GM19468 (cell line): ENCODE measurements at regions not wholly inside any gene's neighbourhood (a gene's known extent, or its start where the extent isn't known, plus 50 kb on each side); places are given as distances from the start of the nearest gene placed in this dataset.
"Not testable (repeated sequence)": the region's sequence is repeated elsewhere in the genome, so short reads cannot be mapped to it uniquely, and the experiment has no call there.

Experiments
- ATAC-seq: cut with Tn5 transposase; IDR thresholded peaks from one replicate; pipeline ENCODE4 v1.9.1; 2021; ENCODE audit warnings: mild to moderate bottlenecking, moderate library complexity, moderate number of reproducible peaks; ENCODE audit not compliant: unreplicated experiment; ENCODE audit errors: extremely low read depth

- no peak for ATAC-seq
Measured at GRCh38 chr3:161599697-161600096, 103.1 kb downstream of the OTOL1 start.

GRCh38 chr3:161600173-161600572 is 103.6 kb downstream of the OTOL1 start:
- ATAC-seq: no peak

- no peak for ATAC-seq
Measured at GRCh38 chr3:161602475-161602874, 105.9 kb downstream of the OTOL1 start.

- no peak for ATAC-seq
Measured at GRCh38 chr3:161602918-161603317, 106.3 kb downstream of the OTOL1 start.

GRCh38 chr3:161607056-161607455 is 110.4 kb downstream of the OTOL1 start:
- ATAC-seq: no peak

- no peak for ATAC-seq
Measured at GRCh38 chr3:161619351-161619750, 122.7 kb downstream of the OTOL1 start.

- ATAC-seq: no peak
Measured at GRCh38 chr3:161630794-161631193, 134.2 kb downstream of the OTOL1 start.

- ATAC-seq: no peak
Measured at GRCh38 chr3:161631536-161631935, 134.9 kb downstream of the OTOL1 start.

- no peak for ATAC-seq
Measured at GRCh38 chr3:161637559-161637958, 141.0 kb downstream of the OTOL1 start.

- not testable (repeated sequence) for ATAC-seq
Measured at GRCh38 chr3:161639095-161639494, 142.5 kb downstream of the OTOL1 start.

- no peak for ATAC-seq
Measured at GRCh38 chr3:161640181-161640580, 143.6 kb downstream of the OTOL1 start.

GRCh38 chr3:161641287-161641686 is 144.7 kb downstream of the OTOL1 start:
- ATAC-seq: no peak

- ATAC-seq: no peak
Measured at GRCh38 chr3:161644891-161645635, 148.5 kb downstream of the OTOL1 start.

GRCh38 chr3:161647936-161648470 is 151.4 kb downstream of the OTOL1 start:
- no peak for ATAC-seq

- ATAC-seq: no peak
Measured at GRCh38 chr3:161649900-161650484, 153.4 kb downstream of the OTOL1 start.

GRCh38 chr3:161657786-161658185 is 161.2 kb downstream of the OTOL1 start:
- no peak for ATAC-seq

GRCh38 chr3:161671141-161671540 is 174.5 kb downstream of the OTOL1 start:
- no peak for ATAC-seq

GRCh38 chr3:161672478-161672877 is 175.9 kb downstream of the OTOL1 start:
- no peak for ATAC-seq

GRCh38 chr3:161673866-161674265 is 177.3 kb downstream of the OTOL1 start:
- no peak for ATAC-seq

- no peak for ATAC-seq
Measured at GRCh38 chr3:161674402-161674801, 177.8 kb downstream of the OTOL1 start.

- ATAC-seq: not testable (repeated sequence)
Measured at GRCh38 chr3:161681831-161682230, 185.2 kb downstream of the OTOL1 start.

- no peak for ATAC-seq
Measured at GRCh38 chr3:161682715-161683114, 186.1 kb downstream of the OTOL1 start.
